ENCODE measurements at regions not wholly inside any gene's neighbourhood (a gene's known extent, or its start where the extent isn't known, plus 50 kb on each side); places are given as distances from the start of the nearest gene placed in this dataset.

DNA sequence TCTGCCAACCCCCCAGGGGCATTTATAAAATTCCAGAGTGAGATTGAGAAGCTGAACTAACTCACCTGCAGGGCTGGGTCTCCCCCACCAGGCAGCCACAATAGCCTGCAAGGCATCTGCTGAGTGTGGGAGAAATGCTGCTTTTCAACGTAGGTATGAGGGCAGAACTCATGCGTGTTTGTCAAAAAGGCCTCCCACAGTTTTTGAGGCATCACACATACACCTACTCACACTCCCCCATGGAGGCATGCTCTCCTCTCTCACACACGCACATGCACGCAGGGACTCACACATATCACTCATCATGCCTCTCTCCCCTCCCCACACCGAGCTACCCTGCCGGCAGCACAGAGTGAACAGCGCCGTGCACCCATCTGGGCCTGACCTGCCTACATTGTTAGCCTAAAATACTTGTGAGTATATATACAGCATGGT lies 390.5 kb downstream of the FGF9 start:
- Histone ChIP-seq H3K9me3 (no peaks in the 10 kb centered on the region), H3K27me3 (no peaks in the 10 kb centered on the region), H3K4me1 (no peaks in the 10 kb centered on the region), H3K4me3 (no peak overlapping the region), H3K36me3 (no peaks in the 10 kb centered on the region), H3K27ac (no peak overlapping the region)
- TF ChIP-seq POLR2A (IDR thresholded peaks at IDR 0.05): no peak
- TF ChIP-seq POLR2AphosphoS5 (IDR thresholded peaks at IDR 0.05): no peak
- no peak for TF ChIP-seq CTCF (IDR thresholded peaks at IDR 0.05)
- no peak for DNase-seq (ENCODE audit: low spot score in 2 of 2)
- intact Hi-C loops (cut with DNase I; ENCODE audit: low total_unique reads): no loop called here

- no peaks in the 10 kb centered on the region for H3K4me1 ChIP-seq
- intact Hi-C loops (cut with DNase I; ENCODE audit: low total_unique reads): no loop called here
- H3K4me3 ChIP-seq: no peak overlapping the region
- no peaks in the 10 kb centered on the region for H3K36me3 ChIP-seq
- no peaks in the 10 kb centered on the region for H3K27me3 ChIP-seq
- no peak for DNase-seq (ENCODE audit: low spot score in 2 of 2)
- no peak for TF ChIP-seq CTCF (IDR thresholded peaks at IDR 0.05)
- no peak for TF ChIP-seq POLR2AphosphoS5 (IDR thresholded peaks at IDR 0.05)
- no peak for TF ChIP-seq POLR2A (IDR thresholded peaks at IDR 0.05)
- no peak overlapping the region for H3K27ac ChIP-seq
- H3K9me3 ChIP-seq: no peaks in the 10 kb centered on the region
Measured at GRCh38 chr13:22061806-22062391, 391.0 kb downstream of the FGF9 start.

DNA sequence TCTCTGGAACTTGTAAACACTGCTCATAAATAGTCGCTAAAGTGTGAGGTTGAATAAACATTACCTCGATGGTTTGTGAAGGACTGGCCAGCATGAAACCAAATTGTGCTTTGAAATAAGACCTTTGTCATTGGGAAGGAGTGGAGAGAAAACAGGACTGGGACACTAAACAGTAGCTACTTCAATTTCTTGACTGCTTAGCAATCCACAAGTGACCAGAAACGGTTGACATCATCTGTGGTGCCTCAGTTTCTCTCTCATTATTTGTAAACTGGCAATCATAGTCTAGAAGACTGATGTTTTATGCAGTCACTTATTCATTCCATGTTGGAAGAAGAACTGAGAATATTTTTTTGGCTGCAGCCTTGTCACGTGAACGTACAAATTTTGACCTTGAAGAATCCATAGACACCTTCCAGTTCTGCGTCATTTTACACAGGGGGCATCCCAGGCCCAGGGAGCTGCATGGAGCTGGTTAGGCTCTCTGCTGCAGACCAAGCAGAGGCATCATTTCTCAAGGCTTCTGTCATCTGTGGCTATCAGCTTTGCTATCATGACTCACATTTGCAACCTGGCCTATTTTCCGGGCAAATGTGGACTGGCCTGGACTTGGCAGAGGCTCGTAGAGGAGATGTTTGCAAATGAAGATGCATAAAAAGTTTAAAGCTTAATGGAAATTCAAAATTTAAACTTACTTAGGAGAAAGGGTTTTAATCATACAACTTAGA lies 391.8 kb downstream of the FGF9 start:
- no peak overlapping the region for H3K27ac ChIP-seq
- no peak for DNase-seq (ENCODE audit: low spot score in 2 of 2)
- H3K4me3 ChIP-seq: no peak overlapping the region

GRCh38 chr13:22063416-22064124 lies 392.7 kb downstream of the FGF9 start:
- intact Hi-C loops (cut with DNase I; ENCODE audit: low total_unique reads): no loop called here
- Histone ChIP-seq H3K27ac (no peak overlapping the region), H3K27me3 (no peaks in the 10 kb centered on the region), H3K4me3 (no peak overlapping the region), H3K36me3 (no peaks in the 10 kb centered on the region), H3K4me1 (no peaks in the 10 kb centered on the region), H3K9me3 (no peaks in the 10 kb centered on the region)
- no peak for DNase-seq (ENCODE audit: low spot score in 2 of 2)
- TF ChIP-seq POLR2AphosphoS5 (IDR thresholded peaks at IDR 0.05) (no peak), POLR2A (IDR thresholded peaks at IDR 0.05) (no peak), CTCF (IDR thresholded peaks at IDR 0.05) (no peak)

More for the DNA sequence above, 391.8 kb downstream of the FGF9 start:
- H3K4me1 ChIP-seq: no peaks in the 10 kb centered on the region
- intact Hi-C loops (cut with DNase I; ENCODE audit: low total_unique reads): no loop called here
- no peaks in the 10 kb centered on the region for H3K27me3 ChIP-seq
- no peak for TF ChIP-seq POLR2A (IDR thresholded peaks at IDR 0.05)
- TF ChIP-seq POLR2AphosphoS5 (IDR thresholded peaks at IDR 0.05): no peak
- no peak for TF ChIP-seq CTCF (IDR thresholded peaks at IDR 0.05)
- no peaks in the 10 kb centered on the region for H3K9me3 ChIP-seq
- H3K36me3 ChIP-seq: no peaks in the 10 kb centered on the region
